CD4-positive, alpha-beta memory T cell (primary cell): ENCODE measurements at regions not wholly inside any gene's neighbourhood (a gene's known extent, or its start where the extent isn't known, plus 50 kb on each side); places are given as distances from the start of the nearest gene placed in this dataset.

ENCODE experiments used
- CTCF ChIA-PET: fragments of 350-600 bp; sonication (Branson Sonifier 250); formaldehyde crosslinking; loops from one replicate; lab custom pipeline; 2021; ENCODE audit warnings: inconsistent platforms; ENCODE audit not compliant: partially characterized antibody; lab: Charles Lee
- POLR2A ChIA-PET: fragments of 350-600 bp; sonication (Branson Sonifier 250); formaldehyde crosslinking; loops from one replicate; lab custom pipeline; 2021; ENCODE audit not compliant: partially characterized antibody; lab: Charles Lee
- DNase-seq, 5 donors: peaks; one replicate each; pipeline versions ENCODE4 v3.0.0 to v3.0.0-alpha.2; 2020 to 2022; ENCODE audit warnings: mixed read lengths in 1 of 5
- H3K27ac ChIP-seq: one replicate; pipeline ENCODE4 v1.7.0; 2013; ENCODE audit warnings: low read depth, low read length
- H3K27me3 ChIP-seq: 2 replicates; pipeline ENCODE4 v1.7.0; 2013; ENCODE audit warnings: mild to moderate bottlenecking, low read length, moderate library complexity; ENCODE audit not compliant: insufficient read depth
- H3K36me3 ChIP-seq: 2 replicates; pipeline ENCODE4 v1.7.0; 2013; ENCODE audit warnings: mild to moderate bottlenecking, low read length, moderate library complexity; ENCODE audit not compliant: insufficient read depth
- H3K4me1 ChIP-seq: 2 replicates; pipeline ENCODE4 v1.7.0; 2013; ENCODE audit warnings: mild to moderate bottlenecking, low read length, moderate library complexity; ENCODE audit not compliant: insufficient read depth
- H3K4me3 ChIP-seq, 2 donors: one replicate each; pipeline ENCODE4 v1.7.0; 2013; ENCODE audit warnings: low read length in 2 of 2, mild to moderate bottlenecking in 1 of 2
- H3K9me3 ChIP-seq, 2 donors: one replicate each; pipeline ENCODE4 v1.7.0; 2013; ENCODE audit warnings: low read length in 2 of 2, control low read depth in 1 of 2; ENCODE audit not compliant: control insufficient read depth in 1 of 2
- H3K27ac Mint-ChIP-seq, 7 donors: one replicate each; pipeline ENCODE4 v1.8.0; 2020 to 2021; ENCODE audit warnings: mixed read lengths in 7 of 7, mild to moderate bottlenecking in 6 of 7, inconsistent platforms in 3 of 7, moderate library complexity in 3 of 7
- H3K27me3 Mint-ChIP-seq, 2 donors: one replicate each; pipeline ENCODE4 v1.8.0; 2020 to 2021; ENCODE audit warnings: mixed read lengths in 2 of 2
- H3K36me3 Mint-ChIP-seq, 2 donors: one replicate each; pipeline ENCODE4 v1.8.0; 2020 to 2021; ENCODE audit warnings: mixed read lengths in 2 of 2, inconsistent platforms in 1 of 2, mild to moderate bottlenecking in 1 of 2
- H3K4me1 Mint-ChIP-seq, 4 donors: one replicate each; pipeline ENCODE4 v1.8.0; 2020 to 2021; ENCODE audit warnings: mixed read lengths in 4 of 4, mild to moderate bottlenecking in 1 of 4
- H3K4me3 Mint-ChIP-seq, 8 donors: one replicate each; pipeline ENCODE4 v1.8.0; 2020 to 2021; ENCODE audit warnings: mixed read lengths in 8 of 8, mild to moderate bottlenecking in 7 of 8, moderate library complexity in 6 of 8, inconsistent platforms in 3 of 8
- H3K9me3 Mint-ChIP-seq, 8 donors: one replicate each; pipeline ENCODE4 v1.8.0; 2020 to 2021; ENCODE audit warnings: mixed read lengths in 8 of 8, mild to moderate bottlenecking in 5 of 8, inconsistent platforms in 3 of 8, moderate library complexity in 1 of 8
- intact Hi-C: fragments of 100-400 bp; cut with micrococcal nuclease; formaldehyde crosslinking; loops from one replicate; pipeline ENCODE4 v1.15.1; 2023

DNA sequence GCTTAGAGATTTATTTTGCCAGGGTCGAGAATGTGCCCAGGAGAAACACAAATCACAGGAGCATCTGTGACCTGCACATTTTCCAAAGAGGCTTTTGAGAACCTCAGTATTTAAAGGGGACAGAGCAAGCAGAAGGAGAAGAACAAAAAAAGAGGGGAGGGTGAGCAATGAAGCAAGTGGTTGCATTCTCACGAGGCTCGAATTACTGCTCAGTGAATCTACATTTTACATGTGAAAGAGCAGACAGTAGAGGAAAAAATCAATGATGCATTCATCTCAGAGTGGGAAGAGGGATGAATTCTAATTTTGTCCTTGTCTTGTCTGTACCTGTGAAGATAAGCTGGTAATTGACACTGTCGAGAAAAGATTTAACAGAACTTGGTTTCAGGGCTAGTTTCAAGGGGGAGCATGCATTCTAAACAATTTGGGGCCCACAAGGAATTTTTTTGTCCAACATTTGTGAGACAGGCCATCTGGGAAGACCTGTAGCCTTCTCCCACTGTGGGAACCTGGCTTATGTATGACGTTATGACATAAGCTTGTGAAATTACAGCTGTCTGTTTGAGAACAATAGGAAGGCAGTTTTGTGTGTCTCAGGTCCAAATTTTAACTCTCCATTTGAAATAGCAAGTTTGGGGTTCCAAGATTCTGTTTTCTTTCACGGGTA, 855.1 kb downstream of the SLITRK5 start:
- Histone ChIP-seq H3K4me1 (no peaks in the 10 kb centered on the region), H3K27ac (no peak overlapping the region), H3K27me3 (no peaks in the 10 kb centered on the region), H3K9me3 (no peaks in the 10 kb centered on the region), H3K4me3 (no peak overlapping the region), H3K36me3 (no peaks in the 10 kb centered on the region)
- Mint-ChIP-seq H3K4me3 (no peak overlapping the region), H3K27ac (no peak overlapping the region), H3K36me3 (no peaks in the 10 kb centered on the region), H3K27me3 (no peaks in the 10 kb centered on the region), H3K4me1 (no peaks in the 10 kb centered on the region), H3K9me3 (peaks cover 0 to 14% (median 2%) of the 10 kb centered on the region in 8 donors)
- DNase-seq = no peak
- POLR2A ChIA-PET = no interaction called here
- CTCF ChIA-PET = no interaction called here
- intact Hi-C loops = no loop called here

DNA sequence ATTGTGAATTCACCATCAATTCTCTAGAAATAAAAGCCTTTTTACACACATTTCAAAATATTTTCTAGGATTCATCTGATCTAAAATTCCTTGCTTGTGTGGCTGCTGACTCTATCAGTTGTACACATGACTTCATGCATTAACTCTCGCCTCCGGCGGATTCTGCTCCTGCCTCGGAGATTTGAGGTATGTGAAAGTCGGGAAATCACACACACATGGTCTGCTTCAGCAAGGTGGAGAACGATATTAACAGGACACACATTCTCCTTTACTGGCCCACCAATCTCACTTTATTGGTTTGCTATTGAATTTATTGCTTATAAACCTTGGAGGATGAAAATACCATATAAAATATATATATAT, 855.7 kb downstream of the SLITRK5 start:
- POLR2A ChIA-PET = no interaction called here
- H3K4me3 Mint-ChIP-seq = no peak overlapping the region
- H3K4me1 Mint-ChIP-seq = no peaks in the 10 kb centered on the region

DNA sequence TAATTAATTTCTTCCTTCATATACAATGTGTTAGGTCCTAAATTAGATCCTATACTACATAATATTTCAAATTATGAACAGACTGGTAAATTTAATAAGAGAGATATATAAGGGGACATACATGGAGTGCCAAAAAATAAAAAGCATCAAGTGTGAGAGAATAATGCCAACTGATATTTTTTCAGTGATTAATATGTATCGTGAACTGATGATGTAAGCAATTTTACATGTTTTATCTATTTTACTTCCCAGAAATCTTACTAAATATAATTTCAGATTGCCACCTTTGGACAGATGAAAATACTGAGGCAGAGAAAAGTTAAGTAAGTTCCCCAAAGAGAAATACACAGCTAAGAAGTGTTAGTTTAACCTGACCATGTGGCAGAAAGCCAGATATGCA, 870.8 kb downstream of the SLITRK5 start:
- Histone ChIP-seq H3K4me1 (no peaks in the 10 kb centered on the region), H3K9me3 (peaks cover 0 to 3% of the 10 kb centered on the region in 2 donors), H3K27me3 (no peaks in the 10 kb centered on the region), H3K27ac (no peak overlapping the region), H3K36me3 (no peaks in the 10 kb centered on the region), H3K4me3 (no peak overlapping the region)
- H3K4me3 Mint-ChIP-seq = no peak overlapping the region
- no peaks in the 10 kb centered on the region for H3K27me3 Mint-ChIP-seq
- no peak overlapping the region for H3K27ac Mint-ChIP-seq
- DNase-seq = no peak
- H3K36me3 Mint-ChIP-seq = no peaks in the 10 kb centered on the region
- CTCF ChIA-PET = no interaction called here
- intact Hi-C loops = no loop called here
- H3K9me3 Mint-ChIP-seq = peaks cover 0 to 10% (median 4%) of the 10 kb centered on the region in 8 donors
- H3K4me1 Mint-ChIP-seq = no peaks in the 10 kb centered on the region
- POLR2A ChIA-PET = no interaction called here

More for the DNA sequence above, 855.7 kb downstream of the SLITRK5 start:
- CTCF ChIA-PET = no interaction called here
- DNase-seq = no peak
- Histone ChIP-seq H3K9me3 (no peaks in the 10 kb centered on the region), H3K36me3 (no peaks in the 10 kb centered on the region), H3K27ac (no peak overlapping the region), H3K4me1 (no peaks in the 10 kb centered on the region), H3K4me3 (no peak overlapping the region), H3K27me3 (no peaks in the 10 kb centered on the region)
- intact Hi-C loops = no loop called here
- Mint-ChIP-seq H3K27me3 (no peaks in the 10 kb centered on the region), H3K36me3 (no peaks in the 10 kb centered on the region), H3K9me3 (peaks cover 0 to 12% (median 2%) of the 10 kb centered on the region in 8 donors), H3K27ac (no peak overlapping the region)

DNA sequence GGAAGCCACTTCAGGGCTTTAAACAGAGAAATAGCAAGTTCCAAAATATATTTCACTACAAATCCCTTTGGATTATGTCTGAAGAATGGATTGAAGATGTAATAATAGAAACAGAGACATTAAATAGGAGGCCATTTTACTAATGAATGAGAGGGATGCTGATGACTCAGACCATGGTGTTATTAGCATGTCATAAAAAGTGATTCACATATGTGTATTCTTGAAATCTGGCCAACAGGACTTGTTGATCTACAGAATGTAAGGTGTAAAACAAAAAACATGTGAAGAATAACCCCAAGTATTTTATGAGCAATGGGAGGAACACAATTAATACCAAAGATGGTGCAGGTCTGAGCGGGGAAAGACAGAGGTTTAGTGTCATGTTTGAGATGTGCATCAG, 873.7 kb downstream of the SLITRK5 start:
- intact Hi-C loops = no loop called here
- no peaks in the 10 kb centered on the region for H3K4me1 Mint-ChIP-seq
- H3K4me3 Mint-ChIP-seq = peak overlapping the region in 1 of 8 donors; percentile 21
- no peak overlapping the region for H3K27ac ChIP-seq
- no peaks in the 10 kb centered on the region for H3K27me3 ChIP-seq
- CTCF ChIA-PET = no interaction called here
- H3K9me3 Mint-ChIP-seq = peaks cover 0 to 15% (median 3%) of the 10 kb centered on the region in 8 donors
- H3K4me3 ChIP-seq = no peak overlapping the region
- POLR2A ChIA-PET = no interaction called here
- no peak for DNase-seq
- H3K36me3 ChIP-seq = no peaks in the 10 kb centered on the region
- no peaks in the 10 kb centered on the region for H3K36me3 Mint-ChIP-seq
- H3K4me1 ChIP-seq = no peaks in the 10 kb centered on the region
- H3K9me3 ChIP-seq = peaks cover 0 to 3% of the 10 kb centered on the region in 2 donors
- H3K27ac Mint-ChIP-seq = no peak overlapping the region
- no peaks in the 10 kb centered on the region for H3K27me3 Mint-ChIP-seq

DNA sequence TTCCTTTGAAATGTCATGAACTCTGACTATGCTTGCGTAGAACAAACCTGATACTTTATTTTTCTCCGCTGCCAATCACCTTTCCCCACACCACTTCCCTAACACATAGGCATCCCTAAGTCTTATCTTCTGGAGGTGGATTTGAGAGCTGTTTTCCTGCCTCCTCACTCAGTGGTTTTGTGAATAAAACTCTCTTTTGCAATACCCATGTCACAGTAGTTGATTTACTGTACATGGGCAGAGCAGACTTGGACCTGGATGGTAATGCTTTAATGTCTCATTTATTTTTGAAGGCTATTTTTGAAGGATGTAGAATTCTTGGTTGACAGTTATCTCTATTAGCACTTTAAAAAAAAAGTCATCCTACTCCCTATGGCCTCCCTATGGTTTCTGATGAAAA, 881.8 kb downstream of the SLITRK5 start:
- no peak for DNase-seq
- H3K4me3 Mint-ChIP-seq = no peak overlapping the region

DNA sequence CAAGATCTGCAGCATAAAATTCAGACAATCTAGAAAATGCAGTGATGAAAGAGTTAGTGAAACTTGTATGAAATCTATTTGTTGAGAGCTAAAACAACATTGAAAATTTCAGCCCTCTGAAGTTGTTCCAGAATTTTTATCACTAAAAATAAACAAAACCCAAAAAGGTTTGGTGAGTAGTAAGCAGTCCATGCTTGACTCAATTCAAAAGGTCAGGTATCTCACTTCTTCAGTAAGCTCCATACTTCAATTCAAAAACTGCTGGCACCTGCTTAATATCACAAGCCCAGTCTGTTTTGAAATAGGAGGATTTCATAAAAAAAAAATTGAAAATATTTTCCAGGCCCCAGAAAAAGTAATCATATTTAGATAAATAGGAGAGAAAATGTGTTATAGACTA, 894.4 kb downstream of the SLITRK5 start:
- Histone ChIP-seq H3K4me3 (no peak overlapping the region), H3K4me1 (no peaks in the 10 kb centered on the region), H3K27ac (no peak overlapping the region), H3K9me3 (peaks cover 0 to 4% of the 10 kb centered on the region in 2 donors), H3K27me3 (no peaks in the 10 kb centered on the region), H3K36me3 (no peaks in the 10 kb centered on the region)
- Mint-ChIP-seq H3K27ac (no peak overlapping the region), H3K36me3 (no peaks in the 10 kb centered on the region), H3K9me3 (peaks cover 0 to 15% (median 5%) of the 10 kb centered on the region in 8 donors), H3K27me3 (no peaks in the 10 kb centered on the region), H3K4me1 (no peaks in the 10 kb centered on the region), H3K4me3 (no peak overlapping the region)
- ChIA-PET POLR2A (no interaction called here), CTCF (no interaction called here)
- intact Hi-C loops = no loop called here
- DNase-seq = no peak

More for the DNA sequence above, 881.8 kb downstream of the SLITRK5 start:
- Histone ChIP-seq H3K36me3 (no peaks in the 10 kb centered on the region), H3K4me1 (no peaks in the 10 kb centered on the region), H3K4me3 (no peak overlapping the region), H3K9me3 (no peaks in the 10 kb centered on the region), H3K27me3 (no peaks in the 10 kb centered on the region), H3K27ac (no peak overlapping the region)
- ChIA-PET POLR2A (no interaction called here), CTCF (no interaction called here)
- Mint-ChIP-seq H3K36me3 (no peaks in the 10 kb centered on the region), H3K9me3 (peaks cover 0 to 7% (median under 1%) of the 10 kb centered on the region in 8 donors), H3K4me1 (no peaks in the 10 kb centered on the region), H3K27ac (peak overlapping the region in 1 of 7 donors; percentile 43), H3K27me3 (no peaks in the 10 kb centered on the region)
- intact Hi-C loops = no loop called here

DNA sequence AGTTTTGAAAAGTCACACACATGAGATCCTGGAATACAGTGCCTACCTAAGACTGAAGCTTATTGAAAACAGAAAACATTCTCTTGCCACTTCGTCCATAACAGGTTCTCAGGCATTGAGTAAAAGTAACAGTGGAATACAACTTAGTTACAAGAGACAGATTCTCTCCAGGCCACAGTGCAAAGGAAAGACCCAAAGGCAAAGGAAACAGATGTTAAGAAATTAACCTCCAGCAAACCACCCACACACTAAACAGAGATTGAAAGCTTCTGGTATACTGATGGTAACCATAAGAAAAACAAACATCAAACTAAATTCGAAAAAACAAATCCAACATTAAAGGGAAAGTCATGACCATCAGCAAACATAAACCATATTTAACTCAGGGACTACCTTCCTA, 914.7 kb downstream of the SLITRK5 start:
- no peak overlapping the region for H3K27ac Mint-ChIP-seq

More for the DNA sequence above, 914.7 kb downstream of the SLITRK5 start:
- no peak overlapping the region for H3K4me3 Mint-ChIP-seq
- no peak for DNase-seq
- H3K27me3 Mint-ChIP-seq = no peaks in the 10 kb centered on the region
- Histone ChIP-seq H3K4me3 (no peak overlapping the region), H3K27me3 (no peaks in the 10 kb centered on the region), H3K27ac (no peak overlapping the region), H3K4me1 (no peaks in the 10 kb centered on the region), H3K9me3 (no peaks in the 10 kb centered on the region), H3K36me3 (no peaks in the 10 kb centered on the region)
- ChIA-PET POLR2A (no interaction called here), CTCF (no interaction called here)
- no peaks in the 10 kb centered on the region for H3K4me1 Mint-ChIP-seq
- H3K36me3 Mint-ChIP-seq = no peaks in the 10 kb centered on the region
- peaks cover 3 to 15% (median 5%) of the 10 kb centered on the region in 8 donors for H3K9me3 Mint-ChIP-seq
- intact Hi-C loops = no loop called here
